Central memory CD8-positive, alpha-beta T cell (primary cell): ENCODE measurements at regions not wholly inside any gene's neighbourhood (a gene's known extent, or its start where the extent isn't known, plus 50 kb on each side); places are given as distances from the start of the nearest gene placed in this dataset.
A peak's percentile ranks its signal among the peaks of the same experiment; 100 is the strongest.
"Not testable (repeated sequence)": the region's sequence is repeated elsewhere in the genome, so short reads cannot be mapped to it uniquely, and the experiment has no call there.

ENCODE experiments used
- ATAC-seq: fragments of 150-1000 bp; cut with Tn5 transposase; replicated peaks from 2 replicates; pipeline ENCODE4 v1.10.0; 2022; ENCODE audit warnings: mild to moderate bottlenecking, moderate FRiP score, moderate number of reproducible peaks; ENCODE audit not compliant: poor library complexity, severe bottlenecking; ENCODE audit errors: extremely low read depth
- DNase-seq, 2 donors: peaks; one replicate each; pipeline ENCODE4 v3.0.0; 2021; ENCODE audit warnings: low spot score in 2 of 2
- H3K27ac Mint-ChIP-seq: one replicate; pipeline ENCODE4 v1.8.0; 2022; ENCODE audit warnings: low read depth, mild to moderate bottlenecking, moderate library complexity, mixed read lengths
- H3K27me3 Mint-ChIP-seq: one replicate; pipeline ENCODE4 v1.8.0; 2022; ENCODE audit warnings: mixed read lengths
- H3K36me3 Mint-ChIP-seq: one replicate; pipeline ENCODE4 v1.8.0; 2022; ENCODE audit warnings: mild to moderate bottlenecking, moderate library complexity, mixed read lengths; ENCODE audit not compliant: insufficient read depth
- H3K4me1 Mint-ChIP-seq: one replicate; pipeline ENCODE4 v1.8.0; 2022; ENCODE audit warnings: mixed read lengths
- H3K4me3 Mint-ChIP-seq: one replicate; pipeline ENCODE4 v1.8.0; 2022; ENCODE audit warnings: mild to moderate bottlenecking, moderate library complexity, mixed read lengths
- H3K9me3 Mint-ChIP-seq: one replicate; pipeline ENCODE4 v1.8.0; 2022; ENCODE audit warnings: mixed read lengths

GRCh38 chr5:155697236-155697635, 629.7 kb upstream of the SGCD start:
- Mint-ChIP-seq H3K36me3 (no peaks in the 10 kb centered on the region), H3K4me3 (no peak overlapping the region), H3K27ac (no peak overlapping the region), H3K4me1 (no peaks in the 10 kb centered on the region), H3K27me3 (no peaks in the 10 kb centered on the region), H3K9me3 (no peaks in the 10 kb centered on the region)
- DNase-seq, result no peak
- no peak for ATAC-seq

GRCh38 chr5:155699385-155699784, 627.6 kb upstream of the SGCD start:
- Mint-ChIP-seq H3K27ac (no peak overlapping the region), H3K36me3 (no peaks in the 10 kb centered on the region), H3K4me1 (no peaks in the 10 kb centered on the region), H3K27me3 (no peaks in the 10 kb centered on the region), H3K9me3 (no peaks in the 10 kb centered on the region), H3K4me3 (no peak overlapping the region)
- DNase-seq (no peak), ATAC-seq (no peak)

DNA sequence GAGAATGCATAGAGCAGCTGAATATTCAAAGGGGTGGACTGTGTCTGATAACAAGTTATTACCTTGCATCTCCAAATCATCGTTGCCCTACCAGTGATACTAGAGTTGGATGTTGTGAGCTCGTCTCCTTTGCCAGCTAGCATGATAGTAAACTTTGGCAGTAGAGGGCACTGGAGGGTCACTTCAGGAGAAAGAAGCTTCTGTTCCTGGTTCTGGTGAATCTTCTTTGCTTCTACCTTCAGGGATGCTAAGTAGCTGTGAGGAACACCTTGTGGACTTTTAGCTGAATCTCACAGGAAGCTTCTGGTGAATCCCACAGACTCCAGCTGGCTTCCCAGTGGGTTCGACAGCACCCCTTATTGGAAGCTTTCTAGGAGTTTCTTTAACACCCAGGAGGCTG, 626.6 kb upstream of the SGCD start:
- H3K4me3 Mint-ChIP-seq, result no peak overlapping the region
- DNase-seq, result peak in 1 of 2 donors; percentile 13
- no peak overlapping the region for H3K27ac Mint-ChIP-seq
- H3K36me3 Mint-ChIP-seq, result no peaks in the 10 kb centered on the region
- no peaks in the 10 kb centered on the region for H3K27me3 Mint-ChIP-seq
- H3K9me3 Mint-ChIP-seq, result no peaks in the 10 kb centered on the region
- no peaks in the 10 kb centered on the region for H3K4me1 Mint-ChIP-seq
- no peak for ATAC-seq

DNA sequence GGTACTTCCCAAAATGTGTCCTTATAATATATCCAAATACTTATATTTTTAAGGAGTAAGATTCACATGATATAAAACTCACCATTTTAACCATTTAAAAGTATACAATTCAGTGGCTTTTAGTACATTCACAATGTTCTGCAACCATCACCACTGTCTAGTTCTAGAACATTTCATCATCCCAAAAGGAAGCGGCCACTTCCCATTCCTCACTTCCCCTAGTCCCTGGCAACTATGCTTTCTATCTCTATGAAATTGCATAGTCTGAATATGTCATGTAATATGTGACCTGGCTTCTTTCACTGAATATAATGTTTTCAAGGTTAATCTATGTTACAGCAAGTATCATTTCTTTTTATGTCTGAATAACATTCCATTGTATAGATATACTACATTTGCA, 615.1 kb upstream of the SGCD start:
- no peak overlapping the region for H3K27ac Mint-ChIP-seq
- H3K4me1 Mint-ChIP-seq, result no peaks in the 10 kb centered on the region
- no peaks in the 10 kb centered on the region for H3K36me3 Mint-ChIP-seq
- H3K9me3 Mint-ChIP-seq, result peaks cover 5% of the 10 kb centered on the region
- no peak for ATAC-seq
- DNase-seq, result no peak
- H3K4me3 Mint-ChIP-seq, result no peak overlapping the region
- H3K27me3 Mint-ChIP-seq, result no peaks in the 10 kb centered on the region

DNA sequence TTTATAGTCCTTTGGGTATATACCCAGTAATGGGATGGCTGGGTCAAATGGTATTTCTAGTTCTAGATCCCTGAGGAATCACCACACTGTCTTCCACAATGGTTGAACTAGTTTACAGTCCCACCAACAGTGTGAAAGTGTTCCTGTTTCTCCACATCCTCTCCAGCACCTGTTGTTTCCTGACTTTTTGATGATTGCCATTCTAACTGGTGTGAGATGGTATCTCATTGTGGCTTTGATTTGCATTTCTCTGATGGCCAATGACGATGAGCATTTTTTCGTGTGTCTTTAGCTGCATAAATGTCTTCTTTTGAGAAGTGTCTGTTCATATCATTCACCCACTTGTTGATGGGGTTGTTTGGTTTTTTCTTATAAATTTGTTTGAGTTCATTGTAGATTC, 612.5 kb upstream of the SGCD start:
- H3K4me3 Mint-ChIP-seq, H3K9me3 Mint-ChIP-seq, H3K4me1 Mint-ChIP-seq, DNase-seq, H3K36me3 Mint-ChIP-seq, H3K27ac Mint-ChIP-seq, ATAC-seq, H3K27me3 Mint-ChIP-seq: not testable (repeated sequence)

- H3K27me3 Mint-ChIP-seq, result peaks cover 88% of the 10 kb centered on the region
- H3K36me3 Mint-ChIP-seq, result no peaks in the 10 kb centered on the region
- no peak overlapping the region for H3K4me3 Mint-ChIP-seq
- no peaks in the 10 kb centered on the region for H3K9me3 Mint-ChIP-seq
- H3K4me1 Mint-ChIP-seq, result peaks cover 22% of the 10 kb centered on the region
- ATAC-seq (no peak), DNase-seq (no peak)
- H3K27ac Mint-ChIP-seq, result no peak overlapping the region
These were observed 600.7 kb upstream of the SGCD start for GRCh38 chr5:155726267-155726666.

DNA sequence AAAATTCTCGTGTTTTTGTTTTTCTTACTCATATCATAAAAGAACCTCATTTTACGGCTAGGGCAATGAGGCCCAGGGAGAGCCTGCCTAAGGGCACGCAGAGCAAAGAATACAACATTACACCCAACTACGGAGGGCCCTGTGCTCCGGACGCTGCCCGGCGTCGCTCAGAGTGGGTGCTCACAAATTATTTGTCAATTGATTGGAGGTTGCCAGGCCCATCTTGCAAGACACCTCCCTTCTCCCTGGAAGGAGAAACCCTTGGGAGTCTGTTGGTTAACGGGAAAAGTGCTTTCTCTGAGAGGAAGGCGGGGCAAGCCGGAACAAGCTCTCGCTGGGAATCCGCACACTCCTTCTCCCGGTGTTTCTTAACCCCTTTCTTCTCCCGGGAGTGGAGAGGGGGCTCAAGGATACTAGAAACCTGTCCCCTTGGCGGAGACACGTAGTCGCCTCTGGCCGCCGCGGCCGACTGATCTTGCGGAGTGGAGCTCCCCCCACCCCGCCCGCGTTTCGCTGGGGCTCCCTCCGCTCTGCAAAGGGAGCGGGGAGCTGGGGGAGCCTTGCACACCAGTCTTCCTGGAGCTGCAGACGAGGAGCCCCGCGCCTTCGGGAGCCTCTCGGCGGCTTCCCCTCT, 599.3 kb upstream of the SGCD start:
- Mint-ChIP-seq H3K4me3 (peak overlapping the region; percentile 65), H3K4me1 (peaks cover 22% of the 10 kb centered on the region), H3K9me3 (no peaks in the 10 kb centered on the region), H3K27ac (no peak overlapping the region), H3K36me3 (no peaks in the 10 kb centered on the region), H3K27me3 (peaks cover 82% of the 10 kb centered on the region)
- ATAC-seq (peak; percentile 15), DNase-seq (no peak)

DNA sequence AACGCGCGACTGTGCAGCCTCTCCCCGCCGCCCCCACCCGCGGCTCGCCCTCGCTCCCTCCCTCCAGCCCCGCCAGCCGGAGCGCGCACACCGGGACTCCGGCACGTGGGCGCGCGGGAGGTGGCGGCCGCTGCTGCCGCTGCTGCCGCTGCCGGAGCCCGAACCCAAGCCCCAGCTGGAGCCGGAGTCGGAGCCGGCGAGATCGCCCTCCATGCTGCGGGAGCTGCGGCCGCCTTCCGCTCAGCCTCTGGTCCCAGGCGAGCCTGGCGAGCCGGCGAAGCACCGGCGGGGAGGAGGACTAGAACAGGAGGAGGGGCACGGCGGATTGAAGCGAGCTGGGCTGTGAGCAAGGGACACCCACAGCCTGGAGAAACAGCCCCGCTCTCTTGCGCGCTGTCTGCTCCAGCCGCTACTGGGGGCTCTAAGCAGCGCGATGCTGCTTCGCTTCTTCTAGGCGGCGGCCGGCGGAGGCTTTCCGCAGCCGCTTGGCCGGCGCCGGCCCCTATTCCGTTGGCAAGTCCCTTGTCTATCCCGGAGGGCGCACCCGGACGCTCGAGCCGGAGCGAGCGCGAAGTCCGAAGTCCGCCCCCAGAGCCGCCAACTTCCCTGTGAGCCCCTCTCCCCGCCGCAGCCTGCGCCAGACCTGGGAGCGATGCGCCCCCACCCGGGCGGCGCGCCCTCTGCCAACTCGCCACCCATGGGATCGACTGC, 598.7 kb upstream of the SGCD start:
- no peaks in the 10 kb centered on the region for H3K36me3 Mint-ChIP-seq
- peaks cover 22% of the 10 kb centered on the region for H3K4me1 Mint-ChIP-seq
- H3K27me3 Mint-ChIP-seq, result peaks cover 75% of the 10 kb centered on the region
- ATAC-seq, result peak; percentile 65
- DNase-seq, result no peak
- H3K27ac Mint-ChIP-seq, result no peak overlapping the region
- H3K9me3 Mint-ChIP-seq, result no peaks in the 10 kb centered on the region
- peak overlapping the region; percentile 65 for H3K4me3 Mint-ChIP-seq

GRCh38 chr5:155728857-155729683, 597.9 kb upstream of the SGCD start:
- Mint-ChIP-seq H3K4me3 (peak overlapping the region; percentile 65), H3K9me3 (no peaks in the 10 kb centered on the region), H3K27me3 (peaks cover 68% of the 10 kb centered on the region), H3K27ac (peak overlapping the region; percentile 27), H3K36me3 (no peaks in the 10 kb centered on the region), H3K4me1 (peaks cover 22% of the 10 kb centered on the region)
- ATAC-seq (peak; percentile 44), DNase-seq (no peak)

- Mint-ChIP-seq H3K4me3 (peak overlapping the region; percentile 65), H3K9me3 (no peaks in the 10 kb centered on the region), H3K27ac (no peak overlapping the region), H3K36me3 (no peaks in the 10 kb centered on the region), H3K27me3 (peaks cover 64% of the 10 kb centered on the region), H3K4me1 (peaks cover 22% of the 10 kb centered on the region)
- DNase-seq, result no peak
- ATAC-seq, result no peak
These were observed 597.3 kb upstream of the SGCD start for GRCh38 chr5:155729684-155730059.

DNA sequence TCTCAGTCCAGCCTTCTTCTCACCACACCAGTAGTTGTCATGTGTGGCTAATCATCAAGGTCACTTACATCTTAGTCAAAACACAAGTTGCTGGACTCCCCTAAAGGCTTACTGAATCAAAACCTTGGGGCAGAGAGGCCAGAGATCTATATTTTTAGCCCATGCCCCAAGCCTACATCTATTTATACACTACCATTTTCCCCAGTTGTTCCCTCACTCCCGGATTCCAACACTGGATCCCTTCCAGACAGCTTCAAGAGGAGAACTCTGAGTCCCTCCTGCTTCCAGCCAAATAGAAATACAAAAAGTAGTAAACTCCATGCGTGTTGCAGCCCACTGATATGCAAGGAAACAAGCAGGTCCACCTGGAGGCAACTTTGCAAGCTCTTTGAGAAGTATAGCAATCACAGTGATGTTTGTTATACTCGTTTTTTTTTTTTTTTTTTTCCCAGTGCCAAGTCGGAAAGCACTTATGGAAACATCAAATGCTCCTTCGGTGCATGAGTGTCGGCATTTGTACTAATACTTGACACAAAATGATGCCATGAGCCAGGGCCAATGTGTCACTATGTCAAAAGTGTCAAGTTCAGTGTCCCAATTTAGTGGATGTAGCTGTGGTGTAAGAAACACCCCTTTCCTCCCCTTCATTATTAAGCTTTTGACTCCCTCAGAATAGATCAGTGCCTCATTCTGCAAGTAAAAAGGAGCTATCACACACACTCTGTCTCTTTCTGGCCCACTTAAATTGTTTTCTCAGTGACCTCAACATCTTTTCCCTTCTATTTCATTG, 594.2 kb upstream of the SGCD start:
- peaks cover 22% of the 10 kb centered on the region for H3K4me1 Mint-ChIP-seq
- ATAC-seq (no peak), DNase-seq (no peak)
- no peaks in the 10 kb centered on the region for H3K9me3 Mint-ChIP-seq
- H3K27me3 Mint-ChIP-seq, result peaks cover 33% of the 10 kb centered on the region
- no peak overlapping the region for H3K27ac Mint-ChIP-seq
- H3K36me3 Mint-ChIP-seq, result no peaks in the 10 kb centered on the region
- H3K4me3 Mint-ChIP-seq, result no peak overlapping the region

DNA sequence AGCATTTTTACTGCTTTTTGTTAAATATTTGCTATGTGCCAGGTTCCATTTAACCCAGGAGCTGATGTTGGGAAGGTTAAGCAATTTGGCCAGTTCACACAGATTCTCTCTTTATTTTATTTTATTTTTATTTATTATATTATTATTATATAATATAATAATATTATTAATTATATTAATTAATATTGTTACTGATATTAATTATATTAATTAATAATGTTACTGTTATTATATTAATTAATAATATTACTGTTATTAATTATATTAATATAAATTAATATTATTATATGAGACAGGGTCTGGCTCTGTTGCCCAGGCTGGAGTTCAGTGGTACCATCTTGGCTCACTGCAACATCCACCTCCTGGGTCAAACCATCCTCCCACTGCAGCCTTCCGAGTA, 593.0 kb upstream of the SGCD start:
- DNase-seq (no peak), ATAC-seq (no peak)
- Mint-ChIP-seq H3K27ac (no peak overlapping the region), H3K4me1 (peaks cover 21% of the 10 kb centered on the region), H3K4me3 (no peak overlapping the region), H3K27me3 (peaks cover 31% of the 10 kb centered on the region), H3K9me3 (no peaks in the 10 kb centered on the region), H3K36me3 (no peaks in the 10 kb centered on the region)
